ENCODE measurements at regions not wholly inside any gene's neighbourhood (a gene's known extent, or its start where the extent isn't known, plus 50 kb on each side); places are given as distances from the start of the nearest gene placed in this dataset.

GRCh38 chr5:174272671-174273070 is 227.2 kb downstream of the NSG2 start:
- Histone ChIP-seq H3K79me2 (ENCODE audit: control insufficient read depth, insufficient read depth, low read length) (no peaks in the 10 kb centered on the region), H3K9ac (ENCODE audit: insufficient read depth, low read length) (no peak overlapping the region), H4K20me1 (ENCODE audit: control insufficient read depth, extremely low read depth, insufficient read depth, low read length) (no peaks in the 10 kb centered on the region), H3K4me1 (ENCODE audit: control insufficient read depth, extremely low read depth, insufficient read depth, low read length) (no peaks in the 10 kb centered on the region), H3K27ac (ENCODE audit: insufficient read depth, low read length) (no peak overlapping the region), H3K9me3 (ENCODE audit: control insufficient read depth, insufficient read depth, low read depth, low read length) (no peaks in the 10 kb centered on the region), H2AFZ (ENCODE audit: low read length) (no peak overlapping the region), H3K4me2 (ENCODE audit: extremely low read depth, insufficient read depth, low read length) (no peak overlapping the region), H3K4me3 (replicated peaks in 1 of 4; ENCODE audit: control extremely low read depth in 1 of 4, insufficient read depth in 1 of 4, low read depth in 3 of 4, low read length in 4 of 4) (no peak overlapping the region), H3K27me3 (ENCODE audit: control insufficient read depth, insufficient read depth, low read length) (no peaks in the 10 kb centered on the region), H3K36me3 (ENCODE audit: control insufficient read depth, insufficient read depth, low read length) (no peaks in the 10 kb centered on the region)
- DNase-seq (ENCODE audit: low read depth in 2 of 2), result no peak
- TF ChIP-seq EZH2 (IDR thresholded peaks at IDR 0.05; ENCODE audit: low read length, missing control alignments), result no peak
- TF ChIP-seq, protein P1, sequence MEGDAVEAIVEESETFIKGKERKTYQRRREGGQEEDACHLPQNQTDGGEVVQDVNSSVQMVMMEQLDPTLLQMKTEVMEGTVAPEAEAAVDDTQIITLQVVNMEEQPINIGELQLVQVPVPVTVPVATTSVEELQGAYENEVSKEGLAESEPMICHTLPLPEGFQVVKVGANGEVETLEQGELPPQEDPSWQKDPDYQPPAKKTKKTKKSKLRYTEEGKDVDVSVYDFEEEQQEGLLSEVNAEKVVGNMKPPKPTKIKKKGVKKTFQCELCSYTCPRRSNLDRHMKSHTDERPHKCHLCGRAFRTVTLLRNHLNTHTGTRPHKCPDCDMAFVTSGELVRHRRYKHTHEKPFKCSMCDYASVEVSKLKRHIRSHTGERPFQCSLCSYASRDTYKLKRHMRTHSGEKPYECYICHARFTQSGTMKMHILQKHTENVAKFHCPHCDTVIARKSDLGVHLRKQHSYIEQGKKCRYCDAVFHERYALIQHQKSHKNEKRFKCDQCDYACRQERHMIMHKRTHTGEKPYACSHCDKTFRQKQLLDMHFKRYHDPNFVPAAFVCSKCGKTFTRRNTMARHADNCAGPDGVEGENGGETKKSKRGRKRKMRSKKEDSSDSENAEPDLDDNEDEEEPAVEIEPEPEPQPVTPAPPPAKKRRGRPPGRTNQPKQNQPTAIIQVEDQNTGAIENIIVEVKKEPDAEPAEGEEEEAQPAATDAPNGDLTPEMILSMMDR (conservative IDR thresholded peaks at IDR 0.05 in 1 of 2, IDR thresholded peaks at IDR 0.05 in 1 of 2; ENCODE audit: low read depth in 1 of 2, low read length in 2 of 2), result no peak

- H3K4me3 ChIP-seq (replicated peaks in 1 of 4; ENCODE audit: control extremely low read depth in 1 of 4, insufficient read depth in 1 of 4, low read depth in 3 of 4, low read length in 4 of 4), result no peak overlapping the region
- no peak overlapping the region for H2AFZ ChIP-seq (ENCODE audit: low read length)
- no peaks in the 10 kb centered on the region for H3K4me1 ChIP-seq (ENCODE audit: control insufficient read depth, extremely low read depth, insufficient read depth, low read length)
- H4K20me1 ChIP-seq (ENCODE audit: control insufficient read depth, extremely low read depth, insufficient read depth, low read length), result no peaks in the 10 kb centered on the region
- TF ChIP-seq EZH2 (IDR thresholded peaks at IDR 0.05; ENCODE audit: low read length, missing control alignments), result no peak
- TF ChIP-seq, protein P1 (conservative IDR thresholded peaks at IDR 0.05 in 1 of 2, IDR thresholded peaks at IDR 0.05 in 1 of 2; ENCODE audit: low read depth in 1 of 2, low read length in 2 of 2), result no peak
- H3K4me2 ChIP-seq (ENCODE audit: extremely low read depth, insufficient read depth, low read length), result no peak overlapping the region
- no peaks in the 10 kb centered on the region for H3K9me3 ChIP-seq (ENCODE audit: control insufficient read depth, insufficient read depth, low read depth, low read length)
- H3K9ac ChIP-seq (ENCODE audit: insufficient read depth, low read length), result no peak overlapping the region
- no peaks in the 10 kb centered on the region for H3K36me3 ChIP-seq (ENCODE audit: control insufficient read depth, insufficient read depth, low read length)
- DNase-seq (ENCODE audit: low read depth in 2 of 2), result no peak
- no peaks in the 10 kb centered on the region for H3K79me2 ChIP-seq (ENCODE audit: control insufficient read depth, insufficient read depth, low read length)
- no peak overlapping the region for H3K27ac ChIP-seq (ENCODE audit: insufficient read depth, low read length)
- no peaks in the 10 kb centered on the region for H3K27me3 ChIP-seq (ENCODE audit: control insufficient read depth, insufficient read depth, low read length)
These were observed 227.8 kb downstream of the NSG2 start for GRCh38 chr5:174273325-174273724.

DNA sequence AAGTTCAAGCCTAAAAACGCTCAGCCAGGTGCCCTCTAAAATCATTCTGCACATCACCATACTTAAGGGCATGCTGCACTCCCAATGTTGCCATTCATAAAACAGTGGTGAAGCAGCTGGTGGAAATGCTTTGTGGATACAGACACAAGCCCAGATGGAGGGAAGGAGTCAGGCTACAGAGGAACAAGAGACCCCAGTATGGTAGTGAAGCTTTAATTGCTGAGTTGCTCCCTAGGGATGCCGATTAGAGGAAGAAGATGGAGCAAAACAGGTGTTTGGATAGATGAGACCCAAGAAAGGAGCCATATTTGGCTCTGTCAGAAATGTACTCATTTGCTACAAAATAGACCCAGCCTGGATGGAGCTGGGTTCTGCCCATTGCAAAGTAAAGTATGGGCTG is 230.5 kb downstream of the NSG2 start:
- no peak overlapping the region for H3K4me3 ChIP-seq (replicated peaks in 1 of 4; ENCODE audit: control extremely low read depth in 1 of 4, insufficient read depth in 1 of 4, low read depth in 3 of 4, low read length in 4 of 4)
- no peaks in the 10 kb centered on the region for H3K9me3 ChIP-seq (ENCODE audit: control insufficient read depth, insufficient read depth, low read depth, low read length)
- TF ChIP-seq, protein P1 (conservative IDR thresholded peaks at IDR 0.05 in 1 of 2, IDR thresholded peaks at IDR 0.05 in 1 of 2; ENCODE audit: low read depth in 1 of 2, low read length in 2 of 2), result no peak
- TF ChIP-seq EZH2 (IDR thresholded peaks at IDR 0.05; ENCODE audit: low read length, missing control alignments), result no peak
- H3K27ac ChIP-seq (ENCODE audit: insufficient read depth, low read length), result no peak overlapping the region
- H3K4me2 ChIP-seq (ENCODE audit: extremely low read depth, insufficient read depth, low read length), result no peak overlapping the region
- H4K20me1 ChIP-seq (ENCODE audit: control insufficient read depth, extremely low read depth, insufficient read depth, low read length), result no peaks in the 10 kb centered on the region
- no peaks in the 10 kb centered on the region for H3K4me1 ChIP-seq (ENCODE audit: control insufficient read depth, extremely low read depth, insufficient read depth, low read length)
- no peak overlapping the region for H3K9ac ChIP-seq (ENCODE audit: insufficient read depth, low read length)
- no peak overlapping the region for H2AFZ ChIP-seq (ENCODE audit: low read length)
- H3K79me2 ChIP-seq (ENCODE audit: control insufficient read depth, insufficient read depth, low read length), result no peaks in the 10 kb centered on the region
- DNase-seq (ENCODE audit: low read depth in 2 of 2), result no peak
- no peaks in the 10 kb centered on the region for H3K27me3 ChIP-seq (ENCODE audit: control insufficient read depth, insufficient read depth, low read length)
- no peaks in the 10 kb centered on the region for H3K36me3 ChIP-seq (ENCODE audit: control insufficient read depth, insufficient read depth, low read length)
